Endodermal cell (in vitro differentiated cells): ENCODE measurements at regions not wholly inside any gene's neighbourhood (a gene's known extent, or its start where the extent isn't known, plus 50 kb on each side); places are given as distances from the start of the nearest gene placed in this dataset.

ENCODE experiments used
- DNase-seq: peaks from one replicate; pipeline ENCODE4 v3.0.0-alpha.2; 2017
- H3K27ac ChIP-seq: 2 replicates; pipeline ENCODE4 v1.5.1; 2013; ENCODE audit warnings: mild to moderate bottlenecking, low read depth, low read length, moderate library complexity
- H3K27me3 ChIP-seq: 2 replicates; pipeline ENCODE4 v1.6.1; 2013; ENCODE audit warnings: mild to moderate bottlenecking, low read length, moderate library complexity; ENCODE audit not compliant: insufficient read depth, control insufficient read depth, poor library complexity, severe bottlenecking
- H3K36me3 ChIP-seq: 2 replicates; pipeline ENCODE4 v1.7.0; 2013; ENCODE audit warnings: mild to moderate bottlenecking, low read length, moderate library complexity; ENCODE audit not compliant: control insufficient read depth, insufficient read depth
- H3K4me1 ChIP-seq: one replicate; pipeline ENCODE4 v1.7.0; 2013; ENCODE audit warnings: low read length; ENCODE audit not compliant: control insufficient read depth, insufficient read depth
- H3K4me3 ChIP-seq: 2 replicates; pipeline ENCODE4 v1.5.1; 2013; ENCODE audit warnings: mild to moderate bottlenecking, low read length, moderate library complexity
- H3K9ac ChIP-seq: 2 replicates; pipeline ENCODE4 v1.6.1; 2013; ENCODE audit warnings: mild to moderate bottlenecking, low read length, moderate library complexity; ENCODE audit not compliant: poor library complexity, severe bottlenecking; ENCODE audit errors: extremely low read depth
- H3K9me3 ChIP-seq: 2 replicates; pipeline ENCODE4 v1.6.1; 2013; ENCODE audit warnings: mild to moderate bottlenecking, low read length, moderate library complexity; ENCODE audit not compliant: control insufficient read depth
- H3K27ac Mint-ChIP-seq: 2 replicates; pipeline ENCODE4 v1.8.0; 2020; ENCODE audit warnings: mixed read lengths
- H3K27me3 Mint-ChIP-seq: 2 replicates; pipeline ENCODE4 v1.8.0; 2021; ENCODE audit warnings: mild to moderate bottlenecking, mixed read lengths; ENCODE audit not compliant: insufficient read depth
- H3K36me3 Mint-ChIP-seq: 2 replicates; pipeline ENCODE4 v1.8.0; 2020; ENCODE audit warnings: low read depth, mixed read lengths
- H3K4me1 Mint-ChIP-seq: 2 replicates; pipeline ENCODE4 v1.8.0; 2020; ENCODE audit warnings: mixed read lengths
- H3K4me3 Mint-ChIP-seq: 2 replicates; pipeline ENCODE4 v1.8.0; 2020; ENCODE audit warnings: mild to moderate bottlenecking, moderate library complexity, mixed read lengths
- H3K9me3 Mint-ChIP-seq: 2 replicates; pipeline ENCODE4 v1.8.0; 2020; ENCODE audit warnings: mild to moderate bottlenecking, mixed read lengths
- WGBS, 2 experiments: methylation state at CpG; one replicate each; pipeline versions ENCODE4 v1.1.5 to v1.1.7; 2013; ENCODE audit warnings: missing lambda C conversion rate in 2 of 2, mixed read lengths in 1 of 2; ENCODE audit not compliant: insufficient coverage in 1 of 2, insufficient read length in 1 of 2; 5-methylcytosine and 5-hydroxymethylcytosine counted together
- TF ChIP-seq, protein P1 (sequence below): fragments of 200-600 bp; sonication (generic); conservative IDR thresholded peaks from 2 replicates; pipeline ENCODE4 v1.5.0; 2021; ENCODE audit warnings: antibody characterized with exemption, mild to moderate bottlenecking

DNA sequence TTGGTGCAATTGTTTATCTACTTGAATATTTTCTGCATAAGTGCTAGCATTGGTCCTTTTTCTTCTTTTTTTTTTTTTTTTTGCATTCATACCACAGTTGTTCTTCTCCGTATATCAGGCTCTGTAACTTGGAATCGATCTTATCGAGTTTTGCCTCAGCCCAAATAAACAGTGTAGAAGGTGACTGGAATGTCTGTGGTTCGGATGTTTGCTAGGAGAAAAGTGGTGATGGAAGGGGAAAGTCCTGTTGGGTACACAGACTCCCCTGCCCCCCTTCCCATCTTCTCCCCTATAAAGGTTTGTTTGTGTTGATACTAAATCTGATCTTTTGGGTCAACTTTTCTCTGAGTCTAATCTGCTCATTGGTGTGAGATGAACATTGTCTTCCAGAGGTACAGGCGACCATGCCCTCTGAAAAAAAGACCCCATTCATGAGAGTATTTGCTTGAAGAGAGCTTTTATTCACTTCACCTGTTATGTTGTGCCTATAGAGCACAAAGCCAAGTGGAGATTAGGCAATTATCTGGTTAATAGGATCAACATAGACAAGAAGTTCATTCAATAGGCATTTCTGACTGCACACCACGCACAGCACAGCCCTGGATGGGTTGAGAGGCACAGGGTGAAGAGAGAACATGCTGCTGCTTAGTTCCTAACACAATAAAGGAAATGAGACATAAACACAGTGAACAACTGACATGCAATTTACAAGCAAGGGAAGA, 620.0 kb downstream of the PKHD1 start:
- TF ChIP-seq, protein P1, sequence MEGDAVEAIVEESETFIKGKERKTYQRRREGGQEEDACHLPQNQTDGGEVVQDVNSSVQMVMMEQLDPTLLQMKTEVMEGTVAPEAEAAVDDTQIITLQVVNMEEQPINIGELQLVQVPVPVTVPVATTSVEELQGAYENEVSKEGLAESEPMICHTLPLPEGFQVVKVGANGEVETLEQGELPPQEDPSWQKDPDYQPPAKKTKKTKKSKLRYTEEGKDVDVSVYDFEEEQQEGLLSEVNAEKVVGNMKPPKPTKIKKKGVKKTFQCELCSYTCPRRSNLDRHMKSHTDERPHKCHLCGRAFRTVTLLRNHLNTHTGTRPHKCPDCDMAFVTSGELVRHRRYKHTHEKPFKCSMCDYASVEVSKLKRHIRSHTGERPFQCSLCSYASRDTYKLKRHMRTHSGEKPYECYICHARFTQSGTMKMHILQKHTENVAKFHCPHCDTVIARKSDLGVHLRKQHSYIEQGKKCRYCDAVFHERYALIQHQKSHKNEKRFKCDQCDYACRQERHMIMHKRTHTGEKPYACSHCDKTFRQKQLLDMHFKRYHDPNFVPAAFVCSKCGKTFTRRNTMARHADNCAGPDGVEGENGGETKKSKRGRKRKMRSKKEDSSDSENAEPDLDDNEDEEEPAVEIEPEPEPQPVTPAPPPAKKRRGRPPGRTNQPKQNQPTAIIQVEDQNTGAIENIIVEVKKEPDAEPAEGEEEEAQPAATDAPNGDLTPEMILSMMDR = no peak
- Histone ChIP-seq H3K27ac (no peak overlapping the region), H3K36me3 (no peaks in the 10 kb centered on the region), H3K4me1 (peaks cover 13% of the 10 kb centered on the region), H3K27me3 (no peaks in the 10 kb centered on the region), H3K4me3 (no peak overlapping the region), H3K9ac (no peak overlapping the region), H3K9me3 (peaks cover 6% of the 10 kb centered on the region)
- Mint-ChIP-seq H3K4me3 (no peak overlapping the region), H3K36me3 (no peaks in the 10 kb centered on the region), H3K27ac (no peak overlapping the region), H3K4me1 (peaks cover 20% of the 10 kb centered on the region), H3K9me3 (no peaks in the 10 kb centered on the region), H3K27me3 (peaks cover 3% of the 10 kb centered on the region)
- WGBS, 2 experiments = 80 to 93% methylated on average over 1 to 5 of the region's 6 CpGs
- DNase-seq = no peak

DNA sequence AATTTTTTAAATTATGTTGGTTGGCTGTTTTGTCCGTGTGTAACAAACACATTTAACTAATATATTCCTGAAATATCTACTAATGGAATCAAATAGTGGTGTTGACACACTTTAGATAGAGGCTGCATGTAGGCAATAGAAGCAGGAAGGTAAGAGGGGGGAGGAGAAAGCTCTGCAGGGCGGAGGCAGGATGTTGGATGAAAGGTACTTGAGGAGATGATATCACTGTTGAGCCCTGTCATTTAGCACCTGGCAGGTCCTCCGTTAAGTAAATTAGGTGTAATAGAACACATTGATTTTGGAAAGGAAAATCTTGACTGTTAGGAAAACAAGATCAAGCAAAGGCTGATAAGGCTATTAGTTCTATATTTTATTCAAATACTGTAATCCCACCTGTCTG, 618.7 kb downstream of the PKHD1 start:
- 57 to 67% methylated on average over 1 to 2 of the region's 3 CpGs for WGBS, 2 experiments
- no peaks in the 10 kb centered on the region for H3K36me3 Mint-ChIP-seq

DNA sequence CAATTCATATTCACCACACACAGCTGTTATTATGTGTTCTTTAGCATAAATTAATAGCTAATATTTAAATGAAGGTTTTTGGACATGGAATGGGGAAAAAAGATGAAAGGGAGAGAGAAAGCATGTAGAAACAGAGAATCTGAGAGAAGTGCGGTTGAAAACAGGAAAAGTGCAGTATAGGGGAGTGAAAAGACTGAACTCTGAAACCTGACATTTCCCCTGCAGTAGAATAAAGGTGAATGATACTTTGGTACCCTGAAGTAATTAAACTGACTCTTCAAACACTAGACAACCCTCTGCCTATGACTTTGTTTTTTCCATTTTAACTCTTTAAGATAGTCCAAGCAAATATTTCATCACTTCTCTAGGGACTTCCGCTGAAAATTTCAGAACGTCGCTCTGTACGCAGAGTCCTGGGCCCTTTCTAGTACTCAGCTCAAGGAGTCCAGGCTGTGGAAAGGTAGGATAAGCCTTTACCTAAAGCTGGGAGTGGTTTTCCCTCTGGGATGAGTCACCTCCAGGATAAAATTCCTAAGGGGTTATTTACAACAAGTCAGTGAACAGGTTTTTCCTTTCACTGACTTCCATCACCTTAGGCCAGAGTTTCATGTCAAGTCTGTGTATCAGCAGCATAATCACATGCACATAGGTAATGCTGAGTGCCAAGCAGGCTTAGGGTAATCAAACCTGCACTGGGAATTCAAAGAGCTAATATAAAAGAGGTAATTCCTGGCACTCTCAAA, 614.5 kb downstream of the PKHD1 start:
- Histone ChIP-seq H3K27me3 (no peaks in the 10 kb centered on the region), H3K9ac (no peak overlapping the region), H3K27ac (no peak overlapping the region), H3K4me3 (no peak overlapping the region), H3K9me3 (peaks cover 6% of the 10 kb centered on the region), H3K36me3 (no peaks in the 10 kb centered on the region), H3K4me1 (peaks cover 5% of the 10 kb centered on the region)
- Mint-ChIP-seq H3K27ac (no peak overlapping the region), H3K4me3 (no peak overlapping the region), H3K36me3 (no peaks in the 10 kb centered on the region), H3K4me1 (peaks cover 31% of the 10 kb centered on the region), H3K27me3 (peaks cover 3% of the 10 kb centered on the region), H3K9me3 (no peaks in the 10 kb centered on the region)
- WGBS, 2 experiments = 86 to 92% methylated on average over 1 to 5 of the region's 5 CpGs
- TF ChIP-seq, protein P1 = no peak
- peak; percentile 50 for DNase-seq

More for the DNA sequence above, 618.7 kb downstream of the PKHD1 start:
- peak; percentile 50 for DNase-seq
- TF ChIP-seq, protein P1 = no peak
- Histone ChIP-seq H3K36me3 (no peaks in the 10 kb centered on the region), H3K4me1 (peaks cover 13% of the 10 kb centered on the region), H3K27ac (no peak overlapping the region), H3K9me3 (peaks cover 6% of the 10 kb centered on the region), H3K27me3 (no peaks in the 10 kb centered on the region), H3K4me3 (no peak overlapping the region), H3K9ac (no peak overlapping the region)
- Mint-ChIP-seq H3K4me3 (no peak overlapping the region), H3K27me3 (peaks cover 3% of the 10 kb centered on the region), H3K27ac (no peak overlapping the region), H3K4me1 (peaks cover 27% of the 10 kb centered on the region), H3K9me3 (no peaks in the 10 kb centered on the region)
